Upper lobe of left lung (tissue), 4 donors: ENCODE measurements at regions not wholly inside any gene's neighbourhood (a gene's known extent, or its start where the extent isn't known, plus 50 kb on each side); places are given as distances from the start of the nearest gene placed in this dataset.

Source experiments
- POLR2A ChIP-seq, 4 donors: fragments of 450-650 bp; IDR thresholded peaks; one replicate each; pipeline ENCODE4 v1.5.1; 2016 to 2017; ENCODE audit warnings: antibody characterized with exemption in 4 of 4, mild to moderate bottlenecking in 2 of 4
- POLR2AphosphoS5 ChIP-seq, 2 donors: sonication (generic); formaldehyde crosslinking; IDR thresholded peaks; one replicate each; pipeline ENCODE4 v1.5.1; 2017; ENCODE audit warnings: antibody characterized with exemption in 2 of 2
- TF ChIP-seq, protein P1 (sequence below), 6 experiments: fragments of 450-650 bp in 4 of 6; fragments of 200-600 bp in 2 of 6; sonication (generic) in 2 of 6; IDR thresholded peaks; one replicate each; pipeline ENCODE4 v1.5.1; 2016 to 2019; ENCODE audit warnings: antibody characterized with exemption in 6 of 6

DNA sequence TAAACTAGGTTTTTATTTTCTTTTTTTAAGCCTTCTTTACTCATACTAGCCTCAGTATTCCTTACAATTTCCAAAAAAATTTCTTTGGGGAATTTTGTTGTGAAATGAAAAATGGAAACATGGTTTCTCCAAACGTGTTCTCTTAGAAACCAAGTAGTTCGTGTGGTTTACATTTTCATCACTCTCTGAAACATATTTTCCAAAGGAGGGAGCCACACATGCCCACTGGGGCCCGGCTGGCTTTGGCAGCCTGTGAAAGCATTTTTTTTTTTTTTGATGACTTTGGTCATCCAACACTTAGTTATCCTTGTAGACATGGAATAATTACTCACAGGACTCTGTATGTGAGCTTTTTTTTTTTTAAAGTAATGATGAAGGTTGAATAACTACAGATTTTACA lies 169.6 kb downstream of the C7orf25 start:
- TF ChIP-seq, protein P1, sequence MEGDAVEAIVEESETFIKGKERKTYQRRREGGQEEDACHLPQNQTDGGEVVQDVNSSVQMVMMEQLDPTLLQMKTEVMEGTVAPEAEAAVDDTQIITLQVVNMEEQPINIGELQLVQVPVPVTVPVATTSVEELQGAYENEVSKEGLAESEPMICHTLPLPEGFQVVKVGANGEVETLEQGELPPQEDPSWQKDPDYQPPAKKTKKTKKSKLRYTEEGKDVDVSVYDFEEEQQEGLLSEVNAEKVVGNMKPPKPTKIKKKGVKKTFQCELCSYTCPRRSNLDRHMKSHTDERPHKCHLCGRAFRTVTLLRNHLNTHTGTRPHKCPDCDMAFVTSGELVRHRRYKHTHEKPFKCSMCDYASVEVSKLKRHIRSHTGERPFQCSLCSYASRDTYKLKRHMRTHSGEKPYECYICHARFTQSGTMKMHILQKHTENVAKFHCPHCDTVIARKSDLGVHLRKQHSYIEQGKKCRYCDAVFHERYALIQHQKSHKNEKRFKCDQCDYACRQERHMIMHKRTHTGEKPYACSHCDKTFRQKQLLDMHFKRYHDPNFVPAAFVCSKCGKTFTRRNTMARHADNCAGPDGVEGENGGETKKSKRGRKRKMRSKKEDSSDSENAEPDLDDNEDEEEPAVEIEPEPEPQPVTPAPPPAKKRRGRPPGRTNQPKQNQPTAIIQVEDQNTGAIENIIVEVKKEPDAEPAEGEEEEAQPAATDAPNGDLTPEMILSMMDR (IDR thresholded peaks at IDR 0.05): no peak
- TF ChIP-seq POLR2A (IDR thresholded peaks at IDR 0.05): no peak
- TF ChIP-seq POLR2AphosphoS5 (IDR thresholded peaks at IDR 0.05): no peak
